SU-DHL-6 (cell line): ENCODE measurements at regions not wholly inside any gene's neighbourhood (a gene's known extent, or its start where the extent isn't known, plus 50 kb on each side); places are given as distances from the start of the nearest gene placed in this dataset.

ENCODE experiments used
- H2AFZ ChIP-seq: fragments of 200-600 bp; sonication (generic); 2 replicates; pipeline ENCODE4 v1.6.1; 2014; ENCODE audit warnings: low read depth, mild to moderate bottlenecking, moderate library complexity, mixed read lengths, antibody characterized with exemption, low read length; ENCODE audit not compliant: severe bottlenecking
- H3F3A ChIP-seq: fragments of 200-600 bp; shearing (Covaris generic); 2 replicates; pipeline ENCODE4 v1.6.0; 2016; ENCODE audit warnings: antibody characterized with exemption, mild to moderate bottlenecking; ENCODE audit not compliant: insufficient read depth
- H3K27ac ChIP-seq: fragments of 200-600 bp; sonication (generic); 2 replicates; pipeline ENCODE4 v1.5.1; 2016; ENCODE audit warnings: low read depth, mild to moderate bottlenecking, low read length, moderate library complexity, mixed read lengths
- H3K27me3 ChIP-seq: fragments of 200-600 bp; sonication (generic), shearing (Covaris generic); 2 replicates; pipeline ENCODE4 v1.6.0; 2014; ENCODE audit warnings: mild to moderate bottlenecking, low read length
- H3K36me3 ChIP-seq: fragments of 200-600 bp; sonication (generic); 2 replicates; pipeline ENCODE4 v1.6.1; 2014; ENCODE audit warnings: mild to moderate bottlenecking, low read length, mixed read lengths
- H3K4me2 ChIP-seq: fragments of 300-600, 200-600 bp; shearing (Covaris generic), sonication (generic); 2 replicates; pipeline ENCODE4 v1.6.0; 2014; ENCODE audit warnings: low read length, low read depth, mild to moderate bottlenecking; ENCODE audit not compliant: poor library complexity, severe bottlenecking
- H3K4me3 ChIP-seq: fragments of 200-600 bp; sonication (generic); 2 replicates; pipeline ENCODE4 v1.5.1; 2014; ENCODE audit warnings: antibody characterized with exemption, low read length, mild to moderate bottlenecking, mixed read lengths; ENCODE audit not compliant: insufficient read depth, poor library complexity, severe bottlenecking
- H3K79me2 ChIP-seq: fragments of 200-600 bp; sonication (generic); 2 replicates; pipeline ENCODE4 v1.6.1; 2014; ENCODE audit warnings: mild to moderate bottlenecking, low read length, moderate library complexity; ENCODE audit not compliant: insufficient read depth
- H3K9ac ChIP-seq: fragments of 200-600 bp; sonication (generic); 2 replicates; pipeline ENCODE4 v1.7.0; 2014; ENCODE audit warnings: mild to moderate bottlenecking, low read length
- H3K9me2 ChIP-seq: fragments of 200-600 bp; sonication (generic); replicated peaks from 2 replicates; pipeline ENCODE4 v1.6.1; 2014; ENCODE audit warnings: low read length; ENCODE audit not compliant: insufficient read depth
- H3K9me3 ChIP-seq: fragments of 200-600 bp; sonication (generic); 2 replicates; pipeline ENCODE4 v1.6.1; 2014; ENCODE audit warnings: low read length, mixed read lengths; ENCODE audit not compliant: insufficient read depth
- H4K20me1 ChIP-seq: fragments of 200-600 bp; sonication (generic); 2 replicates; pipeline ENCODE4 v1.6.1; 2014; ENCODE audit warnings: low read depth, mild to moderate bottlenecking, antibody characterized with exemption, low read length, moderate library complexity, mixed read lengths
- CTCF ChIP-seq: fragments of 200-600 bp; sonication (generic); IDR thresholded peaks from one replicate; pipeline ENCODE4 v1.5.1; 2017; ENCODE audit warnings: antibody characterized with exemption, mild to moderate bottlenecking, low read length, moderate library complexity; ENCODE audit not compliant: insufficient read depth, poor library complexity, severe bottlenecking
- EZH2phosphoT487 ChIP-seq: fragments of 200-600 bp; sonication (generic), shearing (Covaris generic); conservative IDR thresholded peaks from 2 replicates; pipeline ENCODE4 v1.6.1; 2018; ENCODE audit warnings: mild to moderate bottlenecking, antibody characterized with exemption, low read length, moderate library complexity, mixed read lengths

- no peaks in the 10 kb centered on the region for H3K9me3 ChIP-seq
- no peaks in the 10 kb centered on the region for H4K20me1 ChIP-seq
- TF ChIP-seq EZH2phosphoT487 (no peak), CTCF (no peak)
- no peak overlapping the region for H3K4me2 ChIP-seq
- H3K27ac ChIP-seq: no peak overlapping the region
- 0 out of 2 replicates have a peak, but pooled peaks cover under 1% of the 10 kb centered on the region for H3K9me2 ChIP-seq
- H3K4me3 ChIP-seq: no peak overlapping the region
- no peaks in the 10 kb centered on the region for H3K79me2 ChIP-seq
- no peaks in the 10 kb centered on the region for H3F3A ChIP-seq
- H2AFZ ChIP-seq: no peak overlapping the region
- no peak overlapping the region for H3K9ac ChIP-seq
- no peaks in the 10 kb centered on the region for H3K27me3 ChIP-seq
- H3K36me3 ChIP-seq: no peaks in the 10 kb centered on the region
Observed at GRCh38 chr21:17869115-17869514, 50.0 kb upstream of the C21orf91 start.
